ENCODE measurements at regions not wholly inside any gene's neighbourhood (a gene's known extent, or its start where the extent isn't known, plus 50 kb on each side); places are given as distances from the start of the nearest gene placed in this dataset.

DNA sequence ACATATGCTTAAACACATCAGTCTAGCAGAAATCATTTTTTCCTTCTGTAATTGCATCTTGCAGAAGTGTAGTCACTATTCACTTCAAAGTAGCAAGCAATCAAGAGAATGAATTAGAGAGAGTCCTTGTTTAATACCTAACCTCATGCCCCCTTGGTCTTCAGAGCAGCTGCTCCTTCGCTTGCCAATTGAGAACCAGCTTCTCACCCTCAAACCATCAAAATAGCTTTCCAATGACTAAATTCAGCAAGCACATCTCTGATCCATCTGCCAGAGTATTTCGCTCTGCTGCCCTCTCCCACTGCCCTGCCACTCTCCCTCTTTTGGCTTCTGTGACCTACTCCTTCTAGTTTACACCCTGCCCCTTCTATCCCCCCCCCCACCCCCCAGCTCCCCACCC lies 120.7 kb upstream of the AGAP1 start:
- DNase-seq = no peak

DNA sequence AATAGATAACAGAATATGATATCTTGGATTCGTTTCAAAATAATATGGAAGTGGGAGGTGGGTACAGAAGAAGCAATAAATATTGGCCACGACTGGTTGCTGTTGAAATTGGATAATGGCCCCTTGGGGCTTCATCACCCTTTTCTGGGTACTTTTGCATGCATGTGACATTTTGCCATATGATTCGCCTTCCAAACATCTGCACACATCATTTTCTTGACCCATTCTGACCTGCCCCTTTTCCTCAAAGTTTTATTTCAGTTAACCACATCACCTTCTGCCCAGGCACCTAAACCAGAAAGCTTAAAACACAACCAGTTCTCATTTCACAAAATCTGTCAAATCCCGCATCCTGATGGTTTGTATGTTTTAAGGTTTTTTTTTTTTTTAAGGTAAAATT lies 116.7 kb upstream of the AGAP1 start:
- DNase-seq = no peak

DNA sequence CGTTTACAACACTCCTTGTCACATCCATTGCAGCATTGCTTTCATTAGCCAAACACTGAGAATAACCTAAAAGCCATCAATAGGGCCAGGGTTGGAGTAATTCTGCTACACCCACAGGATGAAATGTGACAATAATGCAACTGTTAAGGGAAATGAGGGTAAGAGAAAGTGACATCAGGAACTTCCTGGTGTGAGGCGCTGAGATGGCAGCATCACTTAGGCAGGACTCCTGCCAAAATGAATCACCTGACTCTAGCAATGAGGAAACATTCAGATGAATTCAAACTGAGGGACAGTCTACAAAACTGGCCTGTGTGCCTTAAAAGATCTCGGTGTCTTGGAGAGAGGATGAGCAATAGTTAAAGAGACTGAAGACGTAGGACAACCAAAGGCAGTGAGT lies 115.6 kb upstream of the AGAP1 start:
- DNase-seq = no peak

DNA sequence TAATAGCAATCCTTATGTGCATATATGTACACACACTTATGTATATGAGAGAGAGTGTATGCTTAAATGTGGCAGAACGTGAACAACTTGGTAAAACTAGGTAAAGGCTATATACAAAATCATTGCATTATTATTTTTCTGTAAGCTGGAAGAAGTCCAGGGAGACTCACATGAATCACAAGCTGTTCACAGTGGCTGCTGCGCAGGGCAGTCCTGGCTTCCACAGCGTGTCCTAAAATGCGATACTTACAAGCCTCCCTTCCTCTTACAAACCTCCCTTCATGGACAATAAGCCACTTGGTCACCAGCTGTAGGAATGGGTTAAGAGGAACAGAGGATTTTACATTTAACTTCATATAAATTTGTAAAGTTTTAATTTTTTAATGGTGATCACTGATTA lies 114.9 kb upstream of the AGAP1 start:
- DNase-seq = no peak

DNA sequence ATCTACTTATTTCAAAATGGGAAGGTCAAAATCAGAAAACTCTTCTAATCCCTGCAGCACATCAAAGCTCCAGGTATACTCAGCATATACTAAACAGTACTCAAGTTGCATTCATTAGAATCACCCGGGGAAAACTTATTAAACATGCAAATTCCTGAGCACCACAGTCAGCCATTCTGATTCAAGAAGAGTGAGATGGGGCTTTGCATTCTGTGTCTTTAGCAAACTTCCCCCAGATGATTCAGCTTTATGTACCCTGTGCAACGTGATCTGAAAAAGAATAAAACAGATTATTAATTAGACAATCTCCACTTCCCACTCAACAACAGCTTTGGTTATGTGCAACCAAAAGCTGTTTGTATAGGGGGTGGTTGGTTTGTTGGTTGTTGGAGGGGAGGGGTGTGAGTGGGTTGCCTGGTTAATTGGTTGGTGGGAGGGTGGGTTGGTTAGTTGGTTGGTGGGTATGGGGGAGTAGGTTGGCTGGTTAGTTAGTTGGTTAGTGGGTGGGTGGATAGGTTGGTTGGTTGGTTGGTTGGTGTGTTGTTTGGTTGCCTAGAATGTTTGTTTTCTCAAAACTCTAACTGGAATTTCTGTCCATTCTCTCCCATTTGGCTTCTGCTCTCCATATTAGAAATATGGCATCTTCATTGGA lies 112.5 kb upstream of the AGAP1 start:
- DNase-seq = no peak

DNA sequence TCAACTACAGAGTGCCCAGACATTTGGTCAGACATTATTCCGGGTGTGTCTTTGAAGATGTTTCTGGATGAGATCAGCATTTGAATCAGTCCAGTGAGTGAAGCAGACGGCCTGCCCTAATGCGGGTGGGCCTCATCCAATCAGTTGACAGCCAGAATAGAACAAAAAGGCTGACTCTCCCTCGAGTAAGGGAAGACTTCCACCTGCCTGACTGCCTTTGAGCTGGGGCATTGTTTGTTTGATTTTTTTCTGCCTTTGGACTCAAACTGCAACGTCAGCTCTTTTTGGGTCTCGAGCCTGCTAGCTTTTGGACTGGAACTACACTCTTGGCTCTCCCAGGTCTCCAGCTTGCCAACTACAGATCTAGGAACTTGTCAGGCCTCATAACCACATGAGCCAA lies 111.7 kb upstream of the AGAP1 start:
- no peak for DNase-seq

DNA sequence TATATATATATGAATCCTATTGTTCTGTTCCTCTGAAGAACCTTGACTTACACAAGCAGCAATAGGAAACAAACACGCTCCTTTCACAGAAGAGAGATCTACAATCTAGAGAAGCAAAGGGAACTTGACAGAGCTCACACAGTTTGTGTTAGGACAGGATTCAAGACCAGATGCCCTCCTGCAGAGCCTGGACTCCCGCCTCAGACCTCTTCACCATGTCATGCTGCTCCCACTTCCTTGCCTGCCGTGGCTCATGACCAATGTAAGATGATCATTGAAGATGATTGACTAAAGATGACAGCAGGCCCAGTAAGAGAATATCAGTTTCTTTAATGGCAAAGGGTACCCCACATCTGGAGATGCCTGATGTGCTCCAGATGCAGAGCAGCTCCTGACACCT lies 111.2 kb upstream of the AGAP1 start:
- DNase-seq = no peak

DNA sequence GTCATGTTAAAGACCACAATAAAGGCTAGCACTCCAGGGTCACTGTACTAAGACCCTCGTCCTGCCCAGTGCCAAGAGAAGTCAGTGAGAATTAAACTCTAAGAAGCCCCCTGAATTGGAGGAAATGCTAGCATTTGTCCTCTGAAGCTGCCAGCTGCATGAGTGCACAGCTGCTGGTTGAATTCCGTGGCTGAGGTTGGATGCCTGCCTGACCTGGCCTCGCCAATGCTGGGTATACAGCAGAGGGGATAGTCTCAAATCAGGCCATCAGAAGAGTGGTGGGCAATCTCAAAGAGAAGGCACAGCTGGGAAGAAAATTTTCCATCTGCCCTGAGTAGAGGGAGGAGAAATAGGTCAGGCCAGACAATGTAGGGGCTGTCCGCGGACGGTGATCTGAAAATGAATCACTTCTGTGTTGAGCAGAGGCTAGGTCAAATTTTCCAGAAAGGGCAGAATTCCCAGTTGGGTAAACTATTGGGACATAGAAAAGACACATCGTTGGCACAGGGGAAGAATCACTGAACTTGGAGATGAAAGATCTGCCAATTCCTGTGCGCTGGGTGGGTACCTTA lies 110.5 kb upstream of the AGAP1 start:
- no peak for DNase-seq

DNA sequence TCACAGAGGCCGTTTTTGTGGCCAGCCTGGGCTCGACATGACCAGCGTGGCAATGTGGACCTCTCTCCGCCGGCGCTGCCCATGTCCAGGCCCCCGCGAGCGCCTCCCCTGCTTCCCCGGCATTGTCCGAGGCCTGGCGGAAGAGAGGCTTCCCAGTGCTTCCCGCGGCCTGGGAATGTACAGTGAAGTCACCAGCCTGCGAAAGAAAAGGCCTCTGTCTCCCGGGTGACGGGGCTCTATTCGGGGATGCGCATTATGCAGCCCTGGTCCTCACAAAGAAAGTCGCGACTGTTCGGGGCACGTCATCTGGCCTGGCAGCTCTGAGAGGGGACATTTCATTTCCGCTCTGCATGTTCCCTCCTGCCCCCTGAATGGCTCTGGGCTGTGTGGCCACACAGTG lies 109.2 kb upstream of the AGAP1 start:
- DNase-seq = no peak

DNA sequence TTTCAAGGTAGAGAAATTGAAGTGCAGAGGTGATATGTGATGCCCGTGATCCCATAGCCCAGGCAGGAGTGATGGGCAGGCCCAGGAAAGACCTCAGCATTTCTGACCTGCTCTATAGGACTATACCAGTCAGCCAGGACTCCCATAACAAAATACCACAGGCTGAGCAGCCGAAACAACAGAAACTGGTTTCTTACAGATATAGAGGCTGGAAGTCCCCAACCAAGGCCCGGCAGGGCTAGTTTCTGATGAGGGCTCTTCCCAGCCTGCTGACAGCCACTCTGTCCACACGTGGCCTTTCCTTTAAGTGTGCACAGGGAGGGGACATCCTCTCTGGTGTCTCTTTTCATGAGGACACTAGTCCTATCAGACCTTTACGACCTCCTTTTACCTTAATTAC lies 104.2 kb upstream of the AGAP1 start:
- DNase-seq = no peak

DNA sequence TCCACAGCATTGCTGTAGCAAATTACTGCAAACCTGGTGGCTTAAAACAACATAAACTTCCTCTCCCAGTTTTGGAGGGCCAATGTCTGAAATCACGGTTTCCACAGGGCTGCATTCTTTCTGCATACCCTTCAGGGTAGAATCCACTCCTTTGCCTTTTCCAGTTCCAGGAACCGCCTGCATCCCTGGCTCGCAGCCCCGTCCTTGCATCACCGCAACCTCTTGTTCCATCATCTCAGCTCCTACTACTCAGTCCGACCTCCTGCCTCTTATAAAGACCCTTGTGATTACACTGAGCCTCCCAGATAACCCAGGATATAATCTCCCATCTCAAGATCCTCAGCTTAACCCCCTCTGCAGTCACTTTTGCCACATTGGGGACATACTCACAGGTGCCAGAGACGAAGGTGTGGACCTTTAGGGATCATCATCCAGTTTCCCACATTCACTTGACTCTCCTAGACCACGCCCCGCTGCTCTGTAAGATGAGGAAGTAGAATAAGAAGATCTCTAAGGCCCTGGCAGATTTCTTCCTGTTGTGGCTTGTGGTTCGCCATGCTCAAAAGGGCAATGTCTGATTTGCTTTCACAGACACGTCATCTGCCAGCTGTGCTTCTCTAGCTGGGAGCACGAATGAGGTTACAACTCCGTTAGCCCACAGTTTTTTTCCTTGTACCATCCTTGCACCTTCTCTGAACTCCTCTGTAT lies 103.6 kb upstream of the AGAP1 start:
- DNase-seq = no peak

DNA sequence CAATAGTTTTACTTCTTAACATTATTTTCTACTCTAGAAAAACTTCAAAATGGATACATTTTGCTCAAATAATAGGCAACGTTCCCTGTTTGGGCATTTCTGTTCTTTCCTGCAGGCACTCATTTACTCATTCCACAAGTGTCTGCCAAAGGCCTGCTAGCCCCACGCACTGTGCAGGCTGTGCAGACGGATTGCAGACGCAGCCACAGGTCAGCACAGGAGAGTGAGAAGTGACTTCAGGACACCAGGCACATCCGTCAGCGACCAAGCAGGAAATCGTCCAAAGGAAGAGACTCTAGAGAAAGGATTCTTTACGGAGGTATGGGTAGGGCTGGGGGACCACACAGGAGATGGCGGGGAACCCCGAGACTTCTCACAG lies 103.0 kb upstream of the AGAP1 start:
- DNase-seq = no peak

DNA sequence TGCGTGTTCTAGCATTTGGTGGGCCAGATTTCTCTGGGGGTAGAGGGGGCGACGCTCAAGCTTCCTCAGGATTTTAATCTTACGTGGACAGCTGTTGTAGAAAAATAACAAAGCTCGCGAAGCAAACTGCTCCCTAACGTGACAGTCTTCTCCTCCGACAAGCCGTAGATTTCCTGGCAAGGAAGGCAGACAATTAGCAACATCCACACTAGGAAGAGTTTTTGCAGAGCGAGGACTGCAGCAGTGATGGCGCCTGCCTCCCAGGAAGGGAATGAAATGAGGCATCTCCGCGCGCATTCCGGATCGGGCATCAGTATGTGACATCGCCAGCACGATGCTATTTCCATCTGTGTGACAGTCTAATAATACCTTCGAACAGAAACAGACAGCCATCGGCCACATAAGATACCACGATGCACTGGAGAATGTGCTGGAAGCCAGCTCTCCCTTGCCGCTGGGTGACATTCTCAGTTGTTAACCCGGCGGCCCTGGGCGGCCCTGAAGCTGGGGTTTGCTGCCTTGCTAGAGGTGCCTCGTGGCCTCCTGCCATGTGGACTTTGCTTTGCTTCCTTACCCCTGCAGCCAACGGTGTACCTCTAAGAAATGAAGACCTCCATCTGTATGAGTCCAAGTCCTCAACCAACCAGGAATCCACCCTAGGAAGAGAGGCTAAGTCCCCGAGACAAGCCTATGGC lies 101.8 kb upstream of the AGAP1 start:
- no peak for DNase-seq

DNA sequence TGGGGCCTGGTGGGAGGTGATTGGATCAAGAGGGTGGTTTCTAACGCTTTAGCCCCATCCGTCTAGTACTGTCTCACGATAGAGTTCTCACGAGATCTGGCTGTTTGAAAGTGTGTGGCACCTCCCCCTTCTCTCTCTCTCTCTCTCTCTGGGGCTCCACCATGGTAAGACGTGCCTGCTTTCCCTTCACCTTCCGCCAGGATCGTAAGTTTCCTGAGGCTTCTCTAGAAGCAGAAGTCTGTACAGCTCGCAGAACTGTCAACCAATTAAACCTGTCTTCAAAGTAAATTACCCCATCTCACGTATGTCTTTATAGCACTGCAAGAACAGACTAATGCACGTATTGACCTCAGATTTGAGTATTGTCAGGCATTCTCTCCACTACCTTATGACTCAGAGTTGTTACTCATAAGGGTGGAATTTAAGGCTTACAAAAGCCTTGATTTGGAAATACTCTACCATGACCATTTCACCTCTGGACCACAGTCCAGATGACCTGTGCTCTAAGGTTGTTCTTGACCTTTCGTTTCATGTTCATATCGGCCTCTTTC lies 99.5 kb upstream of the AGAP1 start:
- DNase-seq = no peak

DNA sequence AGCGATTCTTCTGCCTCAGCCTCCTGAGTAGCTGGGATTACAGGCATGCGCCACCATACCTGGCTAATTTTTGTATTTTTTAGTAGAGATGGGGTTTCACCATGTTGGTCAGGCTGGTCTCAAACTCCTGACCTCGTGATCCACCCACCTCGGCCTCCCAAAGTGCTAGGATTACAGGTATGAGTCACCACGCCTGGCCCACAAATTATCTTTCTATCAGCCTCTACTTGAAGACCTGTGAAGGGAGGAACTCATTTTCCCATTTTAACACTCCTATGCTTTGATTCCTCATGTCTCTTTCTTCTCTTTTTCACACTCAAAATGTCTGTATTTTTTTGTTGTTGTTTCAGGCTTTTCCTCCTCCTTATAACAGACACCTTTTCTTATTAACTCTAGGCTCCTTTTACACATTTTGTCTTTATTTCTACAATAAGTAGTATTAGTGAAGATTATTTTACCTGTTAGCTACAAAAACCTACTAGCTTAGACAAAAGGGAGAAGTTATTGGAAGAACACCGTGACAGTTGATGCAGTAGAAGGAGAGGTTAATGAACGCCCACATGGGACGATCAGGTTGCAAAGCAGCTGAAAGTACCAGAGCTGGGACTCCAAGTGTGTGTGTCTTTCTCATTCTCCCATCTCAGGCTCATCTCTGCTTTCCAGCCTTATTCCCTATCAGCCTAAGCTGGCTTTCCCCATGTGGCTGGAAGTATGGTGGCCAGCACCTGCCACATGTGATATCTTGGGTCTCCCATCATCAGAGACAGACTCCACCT lies 97.6 kb upstream of the AGAP1 start:
- no peak for DNase-seq

DNA sequence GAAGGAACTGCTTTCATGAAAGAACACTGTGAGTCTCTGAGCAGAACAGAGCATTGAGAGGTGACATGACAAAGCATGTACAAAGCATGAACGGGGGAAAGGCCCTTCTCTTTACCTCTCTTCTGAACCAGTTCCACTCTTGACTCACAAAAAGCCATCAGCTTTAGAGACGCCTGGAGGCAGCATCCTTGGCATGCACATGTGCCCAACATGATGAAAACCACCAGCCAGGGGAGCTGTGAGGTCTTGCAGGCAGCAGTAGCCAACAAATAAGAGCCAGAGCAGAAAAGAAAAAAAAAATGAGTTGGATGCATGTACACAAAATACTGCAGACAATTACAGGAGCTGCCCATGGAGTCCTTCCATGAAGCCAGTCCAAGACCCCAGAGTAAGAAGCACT lies 95.5 kb upstream of the AGAP1 start:
- no peak for DNase-seq

DNA sequence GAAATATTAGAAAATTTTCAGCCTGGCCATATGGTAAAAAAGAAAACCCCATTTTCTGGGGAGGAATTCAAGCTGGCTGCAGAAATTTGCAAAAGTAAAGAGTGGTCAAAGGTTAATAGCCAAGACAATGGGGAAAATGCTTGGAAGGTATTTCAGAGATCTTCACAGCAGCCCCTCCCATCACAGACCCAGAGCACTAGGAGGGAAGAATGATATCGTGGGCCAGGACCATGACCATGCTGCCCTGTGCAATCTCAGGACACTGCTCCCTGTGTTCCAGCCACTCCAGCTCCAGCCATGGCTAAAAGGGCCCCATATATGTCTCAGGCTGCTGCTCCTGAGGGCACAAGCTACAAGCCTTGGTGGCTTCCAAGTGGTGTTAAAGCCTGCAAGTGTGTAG lies 93.9 kb upstream of the AGAP1 start:
- no peak for DNase-seq

DNA sequence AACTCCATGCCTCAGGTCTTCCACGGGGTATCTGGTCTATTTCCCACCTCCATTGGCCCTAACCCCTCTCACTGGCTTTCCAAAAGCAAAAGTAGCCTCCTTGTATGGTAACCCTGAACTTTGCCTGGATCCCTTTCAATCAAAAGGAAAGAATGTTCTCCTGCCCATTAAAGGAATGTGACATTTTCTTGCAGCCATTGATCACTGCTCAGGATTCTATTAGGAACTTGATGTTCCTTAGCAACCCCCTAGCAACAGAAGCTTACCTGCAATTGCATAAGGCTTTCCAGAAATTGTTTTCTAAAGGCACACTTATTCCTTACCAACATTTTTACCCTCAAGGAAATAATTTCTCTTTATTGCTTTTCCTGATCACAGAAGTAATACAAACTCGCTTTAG lies 91.4 kb upstream of the AGAP1 start:
- no peak for DNase-seq

DNA sequence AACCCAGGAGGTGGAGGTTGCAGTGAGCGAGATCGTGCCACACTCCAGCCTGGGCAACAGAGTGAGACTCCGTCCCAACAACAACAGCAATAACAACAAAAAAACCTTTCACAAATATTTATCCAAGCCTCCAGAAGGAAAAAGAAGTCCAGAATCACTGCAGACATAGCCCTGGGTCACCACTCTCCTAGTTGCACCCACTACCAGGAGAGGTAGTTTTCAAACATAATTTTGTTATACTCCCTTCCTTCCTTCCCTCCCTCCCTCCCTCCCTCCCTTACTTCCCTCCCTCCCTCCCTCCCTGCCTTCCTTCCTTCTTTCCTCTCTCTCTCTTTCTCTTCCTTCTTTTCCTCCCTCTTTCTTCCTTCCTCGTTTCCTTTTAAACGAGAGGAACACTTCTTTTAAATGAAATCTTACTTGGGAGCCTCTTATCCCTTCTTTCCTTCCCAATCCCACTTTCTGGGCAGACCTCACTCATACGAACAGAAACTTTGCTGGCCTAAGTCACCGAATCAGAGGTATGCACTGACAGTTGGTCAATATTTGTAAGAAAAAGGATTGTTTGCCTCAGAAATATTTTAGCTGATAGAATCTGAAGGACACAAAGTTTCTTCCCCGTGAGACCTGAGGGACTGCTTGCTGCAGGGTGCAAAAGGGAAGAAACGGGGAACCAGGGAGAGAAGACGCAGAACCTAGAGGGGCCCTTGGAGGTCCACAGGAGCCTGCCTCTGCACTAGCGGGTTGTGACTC lies 88.1 kb upstream of the AGAP1 start:
- DNase-seq = no peak

DNA sequence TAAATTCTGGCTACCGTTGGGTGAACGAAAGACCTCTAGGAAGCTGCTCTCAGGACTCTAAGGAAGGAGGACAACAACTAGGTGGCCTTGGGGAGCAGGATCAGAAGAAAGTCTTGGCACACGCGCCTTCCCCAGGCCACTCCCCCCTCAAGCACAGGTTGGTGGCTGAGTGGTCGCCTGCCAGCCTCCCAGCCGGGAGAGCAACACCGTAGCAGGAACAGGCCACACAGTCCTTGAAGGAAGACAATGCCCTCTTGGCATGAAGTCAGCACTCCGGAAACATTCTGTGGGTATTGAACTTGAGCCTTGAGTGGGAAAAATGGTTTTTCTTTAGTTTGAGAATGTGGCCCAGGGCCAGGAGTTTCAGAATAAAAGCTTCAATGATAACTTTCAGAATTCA lies 87.4 kb upstream of the AGAP1 start:
- DNase-seq = no peak

DNA sequence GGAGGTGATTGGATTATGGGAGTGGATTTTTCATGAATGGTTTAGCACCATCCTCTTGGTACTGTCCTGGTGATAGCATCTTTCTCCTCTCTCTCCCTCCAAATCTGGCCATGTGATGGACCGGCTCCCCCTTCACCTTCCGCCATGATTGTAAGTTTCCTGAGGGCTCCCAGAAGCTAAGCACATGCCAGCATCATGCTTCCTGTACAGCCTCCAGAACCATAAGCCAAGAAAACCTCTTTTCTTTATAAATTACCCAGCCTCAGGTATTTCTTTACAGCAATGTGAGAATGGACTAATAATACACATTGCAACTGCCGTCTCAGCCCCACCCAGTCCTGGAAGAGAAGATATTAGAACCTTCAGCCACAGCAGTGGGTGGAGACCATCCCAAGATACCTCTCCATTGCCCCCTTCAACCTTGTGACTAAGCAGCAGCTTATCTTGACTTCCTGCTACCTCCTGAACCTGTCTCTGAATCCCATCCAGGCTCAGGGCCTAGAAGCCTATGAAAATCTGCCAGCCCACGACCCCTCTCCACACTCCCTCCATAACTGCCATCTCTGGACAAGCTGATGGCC lies 81.8 kb upstream of the AGAP1 start:
- DNase-seq = no peak

DNA sequence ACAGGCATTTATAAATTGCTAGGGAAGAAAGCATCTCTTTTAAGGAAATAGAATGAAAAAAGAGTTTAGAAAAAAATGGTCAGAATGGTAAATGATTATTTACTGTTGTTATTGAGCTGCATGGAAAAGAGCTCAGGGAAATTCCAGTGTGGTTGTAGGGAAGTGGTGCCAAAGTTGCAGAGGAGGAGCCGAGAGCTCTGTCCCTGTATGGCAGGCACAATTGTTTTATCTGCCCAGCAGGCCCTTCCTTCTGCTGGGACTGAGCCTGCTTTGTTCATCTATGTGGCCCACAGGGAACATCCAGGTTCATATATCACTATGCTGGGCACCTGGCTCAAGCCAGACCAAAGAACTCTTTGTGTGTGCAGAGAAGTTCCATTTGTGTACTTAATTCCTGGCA lies 80.8 kb upstream of the AGAP1 start:
- no peak for DNase-seq
